Neural progenitor cell (in vitro differentiated cells): ENCODE measurements at regions not wholly inside any gene's neighbourhood (a gene's known extent, or its start where the extent isn't known, plus 50 kb on each side); places are given as distances from the start of the nearest gene placed in this dataset.
"Not testable (repeated sequence)": the region's sequence is repeated elsewhere in the genome, so short reads cannot be mapped to it uniquely, and the experiment has no call there.

Source experiments
- DNase-seq: peaks from one replicate; pipeline ENCODE4 v3.0.0-alpha.2; 2016; ENCODE audit warnings: low spot score
- H2AFZ ChIP-seq: fragments of 200-600 bp; sonication (generic); replicated peaks from 2 replicates; pipeline ENCODE4 v1.6.1; 2016; ENCODE audit warnings: antibody characterized with exemption
- H3F3A ChIP-seq: fragments of 200-600 bp; sonication (generic); 2 replicates; pipeline ENCODE4 v1.6.1; 2016; ENCODE audit warnings: antibody characterized with exemption, low read depth
- H3K27ac ChIP-seq: fragments of 200-600 bp; sonication (generic); 2 replicates; pipeline ENCODE4 v1.5.1; 2016; ENCODE audit warnings: mild to moderate bottlenecking
- H3K27me3 ChIP-seq: fragments of 200-600 bp; sonication (generic); 2 replicates; pipeline ENCODE4 v1.6.1; 2016; ENCODE audit warnings: mild to moderate bottlenecking, moderate library complexity
- H3K36me3 ChIP-seq: fragments of 200-600 bp; sonication (generic); 2 replicates; pipeline ENCODE4 v1.5.1; 2016
- H3K4me1 ChIP-seq: fragments of 200-600 bp; sonication (generic); 2 replicates; pipeline ENCODE4 v1.6.1; 2016; ENCODE audit warnings: mixed run types
- H3K4me2 ChIP-seq: fragments of 200-600 bp; sonication (generic); 2 replicates; pipeline ENCODE4 v1.6.1; 2016
- H3K4me3 ChIP-seq: fragments of 200-600 bp; sonication (generic); 2 replicates; pipeline ENCODE4 v1.5.1; 2016
- H3K79me2 ChIP-seq: fragments of 200-600 bp; sonication (generic); 2 replicates; pipeline ENCODE4 v1.6.1; 2016; ENCODE audit warnings: low read depth
- H3K9ac ChIP-seq: fragments of 200-600 bp; sonication (generic); 2 replicates; pipeline ENCODE4 v1.6.1; 2016
- H3K9me3 ChIP-seq: fragments of 200-600 bp; sonication (generic); 2 replicates; pipeline ENCODE4 v1.5.1; 2016; ENCODE audit warnings: low read depth
- H4K20me1 ChIP-seq: fragments of 200-600 bp; sonication (generic); 2 replicates; pipeline ENCODE4 v1.6.1; 2016; ENCODE audit warnings: low read depth
- H3K27ac Mint-ChIP-seq: 3 replicates; pipeline ENCODE4 v1.8.0; 2021; ENCODE audit warnings: mixed read lengths
- H3K27me3 Mint-ChIP-seq: 2 replicates; pipeline ENCODE4 v1.8.0; 2022; ENCODE audit warnings: low read depth, mild to moderate bottlenecking, inconsistent platforms, moderate library complexity, mixed read lengths; ENCODE audit not compliant: insufficient read depth
- H3K36me3 Mint-ChIP-seq: 3 replicates; pipeline ENCODE4 v1.8.0; 2021; ENCODE audit warnings: mixed read lengths
- H3K4me1 Mint-ChIP-seq: 3 replicates; pipeline ENCODE4 v1.8.0; 2021; ENCODE audit warnings: mixed read lengths
- H3K4me3 Mint-ChIP-seq: 3 replicates; pipeline ENCODE4 v1.8.0; 2021; ENCODE audit warnings: mild to moderate bottlenecking, moderate library complexity, mixed read lengths
- H3K9me3 Mint-ChIP-seq: 3 replicates; pipeline ENCODE4 v1.8.0; 2020; ENCODE audit warnings: mixed read lengths
- TF ChIP-seq, protein P1 (sequence below): fragments of 200-600 bp; sonication (generic); IDR thresholded peaks from 2 replicates; pipeline ENCODE4 v1.5.1; 2017; ENCODE audit warnings: antibody characterized with exemption, mild to moderate bottlenecking

- H3K4me3 ChIP-seq, H3K9me3 Mint-ChIP-seq, H3K27me3 ChIP-seq: not testable (repeated sequence)
Measured at GRCh38 chr1:144065299-144066060, 93.7 kb upstream of the FAM72C start.

GRCh38 chr1:144049365-144049764, 77.6 kb upstream of the FAM72C start:
- not testable (repeated sequence) for H3K9me3 Mint-ChIP-seq, H2AFZ ChIP-seq, H3K9me3 ChIP-seq, H3K9ac ChIP-seq, H3K36me3 Mint-ChIP-seq, H3K4me1 Mint-ChIP-seq, H3K27me3 Mint-ChIP-seq, H3K27ac Mint-ChIP-seq, H3K4me1 ChIP-seq, H3K27me3 ChIP-seq, H3K79me2 ChIP-seq, H3F3A ChIP-seq, H3K27ac ChIP-seq, DNase-seq, H3K4me2 ChIP-seq, H4K20me1 ChIP-seq, H3K36me3 ChIP-seq, H3K4me3 Mint-ChIP-seq, H3K4me3 ChIP-seq

More at GRCh38 chr1:144065299-144066060, 93.7 kb upstream of the FAM72C start:
- not testable (repeated sequence) for H3K4me1 Mint-ChIP-seq, H3K36me3 Mint-ChIP-seq, H3K4me2 ChIP-seq, H3K27me3 Mint-ChIP-seq, H3K4me1 ChIP-seq, DNase-seq, H4K20me1 ChIP-seq, H3K27ac Mint-ChIP-seq, H3K9ac ChIP-seq, H3K36me3 ChIP-seq, H3K4me3 Mint-ChIP-seq, H3K27ac ChIP-seq, H2AFZ ChIP-seq, H3K9me3 ChIP-seq, H3K79me2 ChIP-seq, H3F3A ChIP-seq

- not testable (repeated sequence) for H3K27ac Mint-ChIP-seq, H3K4me1 Mint-ChIP-seq
Measured at GRCh38 chr1:144046645-144047044, 74.9 kb upstream of the FAM72C start.

DNA sequence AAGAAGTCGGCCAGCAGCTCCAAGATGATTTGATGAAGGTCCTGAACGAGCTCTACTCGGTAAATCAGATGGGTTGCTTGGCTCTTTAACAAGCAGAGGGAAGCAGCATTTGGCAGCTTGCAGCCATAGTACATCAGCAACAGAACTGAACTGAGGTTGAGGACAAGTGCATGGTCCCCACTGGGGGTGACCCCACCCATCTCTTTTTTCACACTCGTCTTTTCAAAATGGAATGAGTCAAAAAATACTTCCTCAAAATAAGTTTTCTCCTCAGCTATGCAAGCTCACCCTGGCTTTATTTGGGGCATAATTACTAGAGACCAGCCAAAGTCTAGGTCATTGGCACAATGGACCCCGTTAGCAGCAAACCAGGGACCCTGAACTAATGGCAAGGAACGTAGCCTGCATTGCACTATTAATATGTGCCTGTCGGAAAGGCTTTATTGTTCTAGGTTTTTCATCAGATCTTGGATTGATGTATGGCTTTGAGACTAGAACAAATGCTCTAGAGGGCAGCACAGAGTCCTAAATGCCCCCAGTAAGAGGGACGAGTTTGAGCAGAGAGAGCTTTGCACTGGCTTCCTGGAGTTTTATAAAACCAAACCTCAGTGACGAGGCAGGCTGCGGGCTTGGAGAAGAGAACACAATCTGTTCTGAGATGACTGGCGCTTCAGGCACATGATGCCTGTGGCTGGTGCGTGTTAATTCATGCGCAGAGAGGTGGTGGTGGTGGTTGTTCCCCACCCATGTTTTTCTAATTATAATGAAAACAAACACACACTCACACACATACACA, 74.2 kb upstream of the FAM72C start:
- peak; percentile 2 for DNase-seq

More at GRCh38 chr1:144046645-144047044, 74.9 kb upstream of the FAM72C start:
- not testable (repeated sequence) for H3K4me2 ChIP-seq, H3K4me3 ChIP-seq, H3K4me1 ChIP-seq, H3K9me3 Mint-ChIP-seq, H2AFZ ChIP-seq, H3K4me3 Mint-ChIP-seq, H3K9ac ChIP-seq, H3K36me3 Mint-ChIP-seq, H3K9me3 ChIP-seq, H3K79me2 ChIP-seq, H4K20me1 ChIP-seq, DNase-seq, H3K27me3 ChIP-seq, H3K36me3 ChIP-seq, H3K27ac ChIP-seq, H3K27me3 Mint-ChIP-seq, H3F3A ChIP-seq

GRCh38 chr1:144042251-144042650, 70.5 kb upstream of the FAM72C start:
- not testable (repeated sequence) for H2AFZ ChIP-seq, H3K4me2 ChIP-seq, H4K20me1 ChIP-seq, H3K4me1 ChIP-seq, H3K27ac ChIP-seq, DNase-seq, H3K79me2 ChIP-seq, H3K27ac Mint-ChIP-seq, H3K27me3 ChIP-seq, H3F3A ChIP-seq, H3K9ac ChIP-seq, H3K4me3 Mint-ChIP-seq, H3K9me3 Mint-ChIP-seq, H3K27me3 Mint-ChIP-seq, H3K36me3 Mint-ChIP-seq, H3K36me3 ChIP-seq, H3K4me3 ChIP-seq, H3K9me3 ChIP-seq, H3K4me1 Mint-ChIP-seq

More for the DNA sequence above, 74.2 kb upstream of the FAM72C start:
- H3F3A ChIP-seq, H3K4me3 ChIP-seq, H3K36me3 ChIP-seq, H3K9me3 ChIP-seq, H3K4me1 ChIP-seq, H3K79me2 ChIP-seq, H3K27ac ChIP-seq, H4K20me1 ChIP-seq, H3K27ac Mint-ChIP-seq, H3K4me1 Mint-ChIP-seq, H3K4me3 Mint-ChIP-seq, H2AFZ ChIP-seq, H3K4me2 ChIP-seq, H3K27me3 Mint-ChIP-seq, H3K9ac ChIP-seq, H3K27me3 ChIP-seq, H3K36me3 Mint-ChIP-seq, H3K9me3 Mint-ChIP-seq: not testable (repeated sequence)
- TF ChIP-seq, protein P1, sequence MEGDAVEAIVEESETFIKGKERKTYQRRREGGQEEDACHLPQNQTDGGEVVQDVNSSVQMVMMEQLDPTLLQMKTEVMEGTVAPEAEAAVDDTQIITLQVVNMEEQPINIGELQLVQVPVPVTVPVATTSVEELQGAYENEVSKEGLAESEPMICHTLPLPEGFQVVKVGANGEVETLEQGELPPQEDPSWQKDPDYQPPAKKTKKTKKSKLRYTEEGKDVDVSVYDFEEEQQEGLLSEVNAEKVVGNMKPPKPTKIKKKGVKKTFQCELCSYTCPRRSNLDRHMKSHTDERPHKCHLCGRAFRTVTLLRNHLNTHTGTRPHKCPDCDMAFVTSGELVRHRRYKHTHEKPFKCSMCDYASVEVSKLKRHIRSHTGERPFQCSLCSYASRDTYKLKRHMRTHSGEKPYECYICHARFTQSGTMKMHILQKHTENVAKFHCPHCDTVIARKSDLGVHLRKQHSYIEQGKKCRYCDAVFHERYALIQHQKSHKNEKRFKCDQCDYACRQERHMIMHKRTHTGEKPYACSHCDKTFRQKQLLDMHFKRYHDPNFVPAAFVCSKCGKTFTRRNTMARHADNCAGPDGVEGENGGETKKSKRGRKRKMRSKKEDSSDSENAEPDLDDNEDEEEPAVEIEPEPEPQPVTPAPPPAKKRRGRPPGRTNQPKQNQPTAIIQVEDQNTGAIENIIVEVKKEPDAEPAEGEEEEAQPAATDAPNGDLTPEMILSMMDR, result peak; percentile 14

GRCh38 chr1:144040293-144040692, 68.5 kb upstream of the FAM72C start:
- not testable (repeated sequence) for H3F3A ChIP-seq, H2AFZ ChIP-seq, H3K36me3 Mint-ChIP-seq, DNase-seq, H3K27me3 ChIP-seq, H3K4me3 Mint-ChIP-seq, H3K36me3 ChIP-seq, H3K4me2 ChIP-seq, H4K20me1 ChIP-seq, H3K4me1 ChIP-seq, H3K27ac ChIP-seq, H3K79me2 ChIP-seq, H3K27ac Mint-ChIP-seq, H3K9me3 Mint-ChIP-seq, H3K27me3 Mint-ChIP-seq, H3K4me1 Mint-ChIP-seq, H3K4me3 ChIP-seq, H3K9me3 ChIP-seq, H3K9ac ChIP-seq

- DNase-seq, H4K20me1 ChIP-seq, H3K9ac ChIP-seq, H3K4me3 ChIP-seq, H3K9me3 ChIP-seq, H3K4me3 Mint-ChIP-seq, H3K27ac Mint-ChIP-seq, H3F3A ChIP-seq, H3K9me3 Mint-ChIP-seq, H3K36me3 Mint-ChIP-seq, H3K27ac ChIP-seq, H3K27me3 ChIP-seq, H3K36me3 ChIP-seq, H3K79me2 ChIP-seq, H3K27me3 Mint-ChIP-seq, H3K4me2 ChIP-seq, H2AFZ ChIP-seq, H3K4me1 Mint-ChIP-seq, H3K4me1 ChIP-seq: not testable (repeated sequence)
Measured at GRCh38 chr1:144034045-144034444, 62.3 kb upstream of the FAM72C start.
